Spleen (tissue), 11 donors: ENCODE measurements at regions not wholly inside any gene's neighbourhood (a gene's known extent, or its start where the extent isn't known, plus 50 kb on each side); places are given as distances from the start of the nearest gene placed in this dataset.

Source experiments
- DNase-seq: peaks from one replicate; pipeline ENCODE4 v3.0.0-alpha.2; 2020
- H3K27ac ChIP-seq, 8 donors: fragments of 200-600 bp; sonication (generic) in 7 of 8; 1 replicate in 4 of 8; 2 replicates in 4 of 8; pipeline versions ENCODE4 v1.5.0 to v1.8.0; 2016 to 2021; ENCODE audit warnings: inconsistent platforms in 4 of 8, mild to moderate bottlenecking in 4 of 8, moderate library complexity in 1 of 8
- H3K27me3 ChIP-seq, 7 donors: fragments of 200-600 bp; sonication (generic) in 6 of 7; replicated peaks in 1 of 7; 1 replicate in 4 of 7; 2 replicates in 3 of 7; pipeline versions ENCODE4 v1.5.0 to v1.8.0; 2016 to 2021; ENCODE audit warnings: inconsistent platforms in 3 of 7, mild to moderate bottlenecking in 1 of 7
- H3K36me3 ChIP-seq, 6 donors: fragments of 200-600 bp; sonication (generic) in 5 of 6; 1 replicate in 4 of 6; 2 replicates in 2 of 6; pipeline versions ENCODE4 v1.5.0 to v1.8.0; 2016 to 2021; ENCODE audit warnings: inconsistent platforms in 2 of 6
- H3K4me1 ChIP-seq, 6 donors: fragments of 200-600 bp; sonication (generic) in 5 of 6; 1 replicate in 3 of 6; 2 replicates in 3 of 6; pipeline versions ENCODE4 v1.5.0 to v1.8.0; 2016 to 2021; ENCODE audit warnings: inconsistent platforms in 3 of 6
- H3K4me3 ChIP-seq, 8 donors: fragments of 200-600 bp; sonication (generic) in 7 of 8; 1 replicate in 4 of 8; 2 replicates in 4 of 8; pipeline versions ENCODE4 v1.5.0 to v1.8.0; 2016 to 2021; ENCODE audit warnings: inconsistent platforms in 4 of 8, mild to moderate bottlenecking in 4 of 8, moderate library complexity in 2 of 8
- H3K9me3 ChIP-seq, 8 donors: fragments of 200-600 bp; sonication (generic) in 7 of 8; 1 replicate in 4 of 8; 2 replicates in 4 of 8; pipeline versions ENCODE4 v1.5.0 to v1.8.0; 2016 to 2021; ENCODE audit warnings: inconsistent platforms in 4 of 8
- CTCF ChIP-seq, 11 experiments: fragments of 200-600 bp in 7 of 11; fragments of 450-650 bp in 4 of 11; sonication (generic) in 4 of 11; IDR thresholded peaks in 8 of 11; conservative IDR thresholded peaks in 3 of 11; 1 replicate in 7 of 11; 2 replicates in 4 of 11; pipeline versions ENCODE4 v1.4.0 to v1.8.0; 2016 to 2021; ENCODE audit warnings: antibody characterized with exemption in 11 of 11, inconsistent platforms in 4 of 11, mild to moderate bottlenecking in 1 of 11
- POLR2A ChIP-seq, 3 donors: fragments of 450-650 bp; IDR thresholded peaks; one replicate each; pipeline ENCODE4 v1.5.1; 2017; ENCODE audit warnings: antibody characterized with exemption in 3 of 3, mild to moderate bottlenecking in 1 of 3
- POLR2AphosphoS5 ChIP-seq, 3 donors: sonication (generic); formaldehyde crosslinking; IDR thresholded peaks; one replicate each; pipeline ENCODE4 v1.5.1; 2017; ENCODE audit warnings: antibody characterized with exemption in 3 of 3
- WGBS, 5 donors: extraction: QIAGEN DNeasy Blood & Tissue Kit in 3 of 5; methylation state at CpG; one replicate each; pipeline versions ENCODE4 v1.1.5 to v1.1.7; 2013 to 2018; 5-methylcytosine and 5-hydroxymethylcytosine counted together
- intact Hi-C: fragments of 100-400 bp; cut with DNase I; formaldehyde crosslinking; loops from one replicate; pipeline ENCODE4 v1.15.0; 2023; ENCODE audit warnings: low total_unique reads
- donor health status: healthy with polysubstance abuse.
- donor health status: DM: no; HTN: no; CAD: no; lungs with moderate emphysema.
- donor health status: DM: no; HTN: no; CAD: no.
- donor health status: Bipolar disorder and iron deficiency.
- donor health status: healthy.
- donor health status: DM: no; HTN: no; CAD: no.
- donor health status: DM: yes; HTN: yes; CAD: no.

- Histone ChIP-seq H3K4me1 (peaks cover 0 to 15% (median 5%) of the 10 kb centered on the region in 6 donors), H3K4me3 (no peak overlapping the region), H3K9me3 (no peaks in the 10 kb centered on the region), H3K27me3 (peaks cover 0 to 64% (median 0%) of the 10 kb centered on the region in 7 donors), H3K27ac (no peak overlapping the region), H3K36me3 (no peaks in the 10 kb centered on the region)
- WGBS, 5 donors, result 69 to 77% (median 73%) methylated on average over 4 of the region's 4 CpGs
- DNase-seq, result no peak
- intact Hi-C loops, result no loop called here
- no peak for TF ChIP-seq CTCF (IDR thresholded peaks at IDR 0.05 in 8 of 11, conservative IDR thresholded peaks at IDR 0.05 in 3 of 11)
- TF ChIP-seq POLR2AphosphoS5 (IDR thresholded peaks at IDR 0.05), result no peak
- TF ChIP-seq POLR2A (IDR thresholded peaks at IDR 0.05), result no peak
Observed at GRCh38 chr2:203599509-203599908, 64.4 kb upstream of the RAPH1 start.

- Histone ChIP-seq H3K4me3 (no peak overlapping the region), H3K9me3 (no peaks in the 10 kb centered on the region), H3K27me3 (peaks cover 0 to 60% (median 0%) of the 10 kb centered on the region in 7 donors), H3K4me1 (peaks cover 0 to 17% (median 5%) of the 10 kb centered on the region in 6 donors), H3K27ac (no peak overlapping the region), H3K36me3 (no peaks in the 10 kb centered on the region)
- 90 to 97% (median 94%) methylated on average over 6 of the region's 6 CpGs for WGBS, 5 donors
- DNase-seq, result no peak
- no peak for TF ChIP-seq POLR2A (IDR thresholded peaks at IDR 0.05)
- no peak for TF ChIP-seq POLR2AphosphoS5 (IDR thresholded peaks at IDR 0.05)
- TF ChIP-seq CTCF (IDR thresholded peaks at IDR 0.05 in 8 of 11, conservative IDR thresholded peaks at IDR 0.05 in 3 of 11), result no peak
- intact Hi-C loops, result no loop called here
Observed at GRCh38 chr2:203600286-203600685, 65.2 kb upstream of the RAPH1 start.

- 72 to 83% (median 75%) methylated on average over 10 of the region's 10 CpGs for WGBS, 5 donors
- no peak for TF ChIP-seq POLR2A (IDR thresholded peaks at IDR 0.05)
- TF ChIP-seq CTCF (IDR thresholded peaks at IDR 0.05 in 8 of 11, conservative IDR thresholded peaks at IDR 0.05 in 3 of 11), result no peak
- TF ChIP-seq POLR2AphosphoS5 (IDR thresholded peaks at IDR 0.05), result no peak
- intact Hi-C loops, result no loop called here
- Histone ChIP-seq H3K27ac (peak overlapping the region in 1 of 8 donors; percentile 12), H3K27me3 (peaks cover 0 to 42% (median 0%) of the 10 kb centered on the region in 7 donors), H3K4me3 (no peak overlapping the region), H3K36me3 (no peaks in the 10 kb centered on the region), H3K9me3 (no peaks in the 10 kb centered on the region), H3K4me1 (peaks cover 0 to 6% (median under 1%) of the 10 kb centered on the region in 6 donors)
- no peak for DNase-seq
Observed at GRCh38 chr2:203603456-203604389, 68.6 kb upstream of the RAPH1 start.

- Histone ChIP-seq H3K9me3 (no peaks in the 10 kb centered on the region), H3K4me1 (peaks cover 0 to 3% (median 0%) of the 10 kb centered on the region in 6 donors), H3K4me3 (no peak overlapping the region), H3K27me3 (peaks cover 0 to 41% (median 0%) of the 10 kb centered on the region in 7 donors), H3K36me3 (no peaks in the 10 kb centered on the region), H3K27ac (peak overlapping the region in 1 of 8 donors; percentile 12)
- TF ChIP-seq CTCF (IDR thresholded peaks at IDR 0.05 in 8 of 11, conservative IDR thresholded peaks at IDR 0.05 in 3 of 11) (no peak), POLR2AphosphoS5 (IDR thresholded peaks at IDR 0.05) (no peak), POLR2A (IDR thresholded peaks at IDR 0.05) (no peak)
- intact Hi-C loops, result no loop called here
- DNase-seq, result no peak
- 18 to 54% (median 30%) methylated on average over 1 of the region's 1 CpG for WGBS, 5 donors
Observed at GRCh38 chr2:203605302-203605701, 70.2 kb upstream of the RAPH1 start.
